WTC11 (cell line): ENCODE measurements at regions not wholly inside any gene's neighbourhood (a gene's known extent, or its start where the extent isn't known, plus 50 kb on each side); places are given as distances from the start of the nearest gene placed in this dataset.

Experiments
- ATAC-seq: fragments of 200-7000 bp; cut with Tn5 transposase; 2 replicates; pipeline ENCODE4 v1.10.0; 2021; ENCODE audit warnings: mild to moderate bottlenecking, moderate library complexity
- CTCF ChIA-PET: fragments of 300-600 bp; sonication (Branson Sonifier 250); formaldehyde crosslinking; loops from one replicate; lab custom pipeline; 2021; ENCODE audit warnings: antibody characterized with exemption; lab: Charles Lee
- POLR2A ChIA-PET: fragments of 350-600 bp; sonication (Branson Sonifier 250); formaldehyde crosslinking; loops from one replicate; lab custom pipeline; 2021; ENCODE audit warnings: antibody characterized with exemption; lab: Charles Lee
- DNase-seq: peaks from one replicate; pipeline ENCODE4 v3.0.0; 2021; ENCODE audit warnings: low spot score
- H3K27ac Mint-ChIP-seq: 2 replicates; pipeline ENCODE4 v1.8.0; 2021; ENCODE audit warnings: mixed read lengths
- H3K27me3 Mint-ChIP-seq: 2 replicates; pipeline ENCODE4 v1.8.0; 2021; ENCODE audit warnings: low read depth, mild to moderate bottlenecking, moderate library complexity, mixed read lengths
- H3K36me3 Mint-ChIP-seq: 2 replicates; pipeline ENCODE4 v1.8.0; 2021; ENCODE audit warnings: mixed read lengths
- H3K4me1 Mint-ChIP-seq: 2 replicates; pipeline ENCODE4 v1.8.0; 2022; ENCODE audit warnings: mixed read lengths
- H3K4me3 Mint-ChIP-seq: 2 replicates; pipeline ENCODE4 v1.8.0; 2021; ENCODE audit warnings: mild to moderate bottlenecking, moderate library complexity, mixed read lengths
- H3K9me3 Mint-ChIP-seq: 2 replicates; pipeline ENCODE4 v1.8.0; 2021; ENCODE audit warnings: mixed read lengths
- AR ChIP-seq: fragments of 250-450 bp; sonication (Bioruptor Pico); IDR thresholded peaks from 2 replicates; pipeline ENCODE4 v1.9.0; 2021; ENCODE audit warnings: mild to moderate bottlenecking
- CDX4 ChIP-seq: fragments of 250-450 bp; sonication (Bioruptor Pico); IDR thresholded peaks from 2 replicates; pipeline ENCODE4 v1.9.0; 2021; ENCODE audit warnings: moderate library complexity, mild to moderate bottlenecking, inconsistent platforms, borderline replicate concordance
- ESRRA ChIP-seq: sonication (generic); formaldehyde crosslinking; IDR thresholded peaks from 2 replicates; pipeline ENCODE4 v1.8.1; 2022; ENCODE audit warnings: mild to moderate bottlenecking, missing genetic modification reagents, borderline replicate concordance
- GABPB1 ChIP-seq: sonication (generic); formaldehyde crosslinking; IDR thresholded peaks from 2 replicates; pipeline ENCODE4 v1.8.1; 2023; ENCODE audit warnings: mild to moderate bottlenecking, missing genetic modification reagents
- GTF2I ChIP-seq: fragments of 250-450 bp; sonication (Bioruptor Pico); conservative IDR thresholded peaks from 2 replicates; pipeline ENCODE4 v1.4.0; 2021; ENCODE audit warnings: mild to moderate bottlenecking
- IRF2 ChIP-seq: sonication (generic); formaldehyde crosslinking; IDR thresholded peaks from 2 replicates; pipeline ENCODE4 v1.8.0; 2022; ENCODE audit warnings: low read depth, missing genetic modification reagents, borderline replicate concordance
- JAZF1 ChIP-seq: fragments of 250-450 bp; sonication (Bioruptor Pico); IDR thresholded peaks from 2 replicates; pipeline ENCODE4 v1.9.0; 2021; ENCODE audit warnings: moderate library complexity, mild to moderate bottlenecking, inconsistent platforms
- MAX ChIP-seq: sonication (generic); formaldehyde crosslinking; IDR thresholded peaks from 2 replicates; pipeline ENCODE4 v1.8.0; 2022; ENCODE audit warnings: mild to moderate bottlenecking, missing genetic modification reagents
- NFE2L1 ChIP-seq: sonication (generic); formaldehyde crosslinking; IDR thresholded peaks from 2 replicates; pipeline ENCODE4 v1.8.1; 2023; ENCODE audit warnings: missing genetic modification reagents
- SP1 ChIP-seq: sonication (generic); formaldehyde crosslinking; conservative IDR thresholded peaks from 2 replicates; pipeline ENCODE4 v1.8.1; 2022; ENCODE audit warnings: missing genetic modification reagents
- TEAD4 ChIP-seq: sonication (generic); formaldehyde crosslinking; IDR thresholded peaks from 2 replicates; pipeline ENCODE4 v1.8.0; 2022; ENCODE audit warnings: mild to moderate bottlenecking, missing genetic modification reagents
- TP53 ChIP-seq: sonication (generic); formaldehyde crosslinking; IDR thresholded peaks from 2 replicates; pipeline ENCODE4 v1.8.1; 2023; ENCODE audit warnings: mild to moderate bottlenecking, missing genetic modification reagents
- USF1 ChIP-seq: sonication (generic); formaldehyde crosslinking; IDR thresholded peaks from 2 replicates; pipeline ENCODE4 v1.8.0; 2022; ENCODE audit warnings: mild to moderate bottlenecking, missing genetic modification reagents
- ZNF138 ChIP-seq: sonication (generic); formaldehyde crosslinking; conservative IDR thresholded peaks from 2 replicates; pipeline ENCODE4 v1.8.1; 2022; ENCODE audit warnings: mild to moderate bottlenecking, moderate library complexity, missing genetic modification reagents
- ZNF423 ChIP-seq: fragments of 250-450 bp; sonication (Bioruptor Pico); IDR thresholded peaks from 2 replicates; pipeline ENCODE4 v2.1.2; 2022; ENCODE audit warnings: mild to moderate bottlenecking, moderate library complexity
- ZNF512 ChIP-seq: sonication (generic); formaldehyde crosslinking; IDR thresholded peaks from 2 replicates; pipeline ENCODE4 v1.8.1; 2022; ENCODE audit warnings: missing genetic modification reagents, borderline replicate concordance
- TF ChIP-seq, protein P1 (sequence below): sonication (generic); formaldehyde crosslinking; IDR thresholded peaks from 2 replicates; pipeline ENCODE4 v1.8.0; 2022; ENCODE audit warnings: mild to moderate bottlenecking, missing genetic modification reagents
- TF ChIP-seq, protein P2 (sequence below): sonication (generic); formaldehyde crosslinking; IDR thresholded peaks from 2 replicates; pipeline ENCODE4 v1.8.0; 2023; ENCODE audit warnings: missing genetic modification reagents, mild to moderate bottlenecking, borderline replicate concordance

DNA sequence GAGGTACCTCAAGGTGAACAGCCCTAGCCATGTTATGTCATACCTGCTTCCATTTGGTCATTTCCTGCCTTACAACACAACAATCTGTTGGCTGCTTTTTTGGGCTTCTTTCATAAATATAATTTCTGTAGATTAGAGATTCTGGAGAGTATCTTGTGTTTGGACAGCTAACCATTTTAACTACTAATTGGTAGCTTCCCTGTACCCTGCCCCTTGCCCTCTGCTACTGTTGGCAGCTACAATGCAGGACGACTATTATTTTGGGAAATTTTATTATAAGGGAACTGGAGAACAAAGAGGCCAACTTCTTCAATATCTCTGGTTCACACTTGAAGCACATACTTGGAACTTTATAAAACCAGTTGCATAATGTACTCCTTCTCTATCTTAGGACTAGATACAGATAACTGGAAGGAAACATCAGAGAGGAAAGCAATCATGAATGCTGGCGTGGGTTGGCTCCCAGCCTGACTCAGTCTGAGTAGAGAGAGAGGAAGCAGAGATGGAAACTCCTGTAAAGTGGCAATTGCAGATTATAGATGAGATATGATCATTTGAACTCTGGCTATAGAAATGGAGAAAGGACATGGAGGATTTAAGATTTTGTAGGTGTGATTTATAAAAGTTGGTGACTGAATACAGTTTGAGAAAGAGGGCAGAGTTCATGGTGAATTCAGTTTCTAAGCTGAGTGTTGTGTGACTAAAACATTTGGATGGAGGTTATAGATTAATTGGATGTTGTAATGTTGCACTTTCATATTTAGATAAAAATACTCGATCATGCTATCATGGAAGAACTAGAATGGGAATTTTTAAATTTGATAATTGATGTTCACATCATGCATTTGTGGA is 74.5 kb downstream of the MDH1 start:
- ATAC-seq: no peak

GRCh38 chr2:63665091-63665490 is 76.3 kb downstream of the MDH1 start:
- CTCF ChIA-PET: no interaction called here
- Mint-ChIP-seq H3K4me1 (peaks cover 36% of the 10 kb centered on the region), H3K4me3 (no peak overlapping the region), H3K36me3 (no peaks in the 10 kb centered on the region), H3K27ac (no peak overlapping the region), H3K27me3 (no peaks in the 10 kb centered on the region), H3K9me3 (peaks cover 14% of the 10 kb centered on the region)
- no peak for ATAC-seq
- DNase-seq: no peak
- POLR2A ChIA-PET: no interaction called here
- TF ChIP-seq, protein P1, sequence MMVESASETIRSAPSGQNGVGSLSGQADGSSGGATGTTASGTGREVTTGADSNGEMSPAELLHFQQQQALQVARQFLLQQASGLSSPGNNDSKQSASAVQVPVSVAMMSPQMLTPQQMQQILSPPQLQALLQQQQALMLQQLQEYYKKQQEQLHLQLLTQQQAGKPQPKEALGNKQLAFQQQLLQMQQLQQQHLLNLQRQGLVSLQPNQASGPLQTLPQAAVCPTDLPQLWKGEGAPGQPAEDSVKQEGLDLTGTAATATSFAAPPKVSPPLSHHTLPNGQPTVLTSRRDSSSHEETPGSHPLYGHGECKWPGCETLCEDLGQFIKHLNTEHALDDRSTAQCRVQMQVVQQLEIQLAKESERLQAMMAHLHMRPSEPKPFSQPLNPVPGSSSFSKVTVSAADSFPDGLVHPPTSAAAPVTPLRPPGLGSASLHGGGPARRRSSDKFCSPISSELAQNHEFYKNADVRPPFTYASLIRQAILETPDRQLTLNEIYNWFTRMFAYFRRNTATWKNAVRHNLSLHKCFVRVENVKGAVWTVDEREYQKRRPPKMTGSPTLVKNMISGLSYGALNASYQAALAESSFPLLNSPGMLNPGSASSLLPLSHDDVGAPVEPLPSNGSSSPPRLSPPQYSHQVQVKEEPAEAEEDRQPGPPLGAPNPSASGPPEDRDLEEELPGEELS (CRISPR knock-in tag): no peak
- TF ChIP-seq NFE2L1 (CRISPR knock-in tag): no peak
- TF ChIP-seq AR (CRISPR knock-in tag): no peak
- no peak for TF ChIP-seq TEAD4 (CRISPR knock-in tag)
- no peak for TF ChIP-seq USF1 (CRISPR knock-in tag)
- TF ChIP-seq ZNF138 (CRISPR knock-in tag): no peak
- TF ChIP-seq MAX (CRISPR knock-in tag): no peak
- no peak for TF ChIP-seq ESRRA (CRISPR knock-in tag)
- TF ChIP-seq SP1 (CRISPR knock-in tag): no peak
- TF ChIP-seq CDX4 (CRISPR knock-in tag): no peak
- TF ChIP-seq GABPB1: no peak
- TF ChIP-seq ZNF512 (CRISPR knock-in tag): no peak
- no peak for TF ChIP-seq GTF2I
- TF ChIP-seq ZNF423 (CRISPR knock-in tag): no peak
- no peak for TF ChIP-seq IRF2 (CRISPR knock-in tag)

More for the DNA sequence above, 74.5 kb downstream of the MDH1 start:
- H3K27me3 Mint-ChIP-seq: no peaks in the 10 kb centered on the region
- ChIA-PET POLR2A (interaction anchor here (1.0 kb wide), 1 partner anchor 24 kb away, joined by 3 read pairs; no protein-coding TSS in a partner anchor), CTCF (no interaction called here)
- no peak overlapping the region for H3K4me3 Mint-ChIP-seq
- H3K4me1 Mint-ChIP-seq: peaks cover 28% of the 10 kb centered on the region
- no peak overlapping the region for H3K27ac Mint-ChIP-seq
- H3K36me3 Mint-ChIP-seq: no peaks in the 10 kb centered on the region
- no peak for DNase-seq
- TF ChIP-seq MAX (CRISPR knock-in tag): no peak
- TF ChIP-seq, protein P2, sequence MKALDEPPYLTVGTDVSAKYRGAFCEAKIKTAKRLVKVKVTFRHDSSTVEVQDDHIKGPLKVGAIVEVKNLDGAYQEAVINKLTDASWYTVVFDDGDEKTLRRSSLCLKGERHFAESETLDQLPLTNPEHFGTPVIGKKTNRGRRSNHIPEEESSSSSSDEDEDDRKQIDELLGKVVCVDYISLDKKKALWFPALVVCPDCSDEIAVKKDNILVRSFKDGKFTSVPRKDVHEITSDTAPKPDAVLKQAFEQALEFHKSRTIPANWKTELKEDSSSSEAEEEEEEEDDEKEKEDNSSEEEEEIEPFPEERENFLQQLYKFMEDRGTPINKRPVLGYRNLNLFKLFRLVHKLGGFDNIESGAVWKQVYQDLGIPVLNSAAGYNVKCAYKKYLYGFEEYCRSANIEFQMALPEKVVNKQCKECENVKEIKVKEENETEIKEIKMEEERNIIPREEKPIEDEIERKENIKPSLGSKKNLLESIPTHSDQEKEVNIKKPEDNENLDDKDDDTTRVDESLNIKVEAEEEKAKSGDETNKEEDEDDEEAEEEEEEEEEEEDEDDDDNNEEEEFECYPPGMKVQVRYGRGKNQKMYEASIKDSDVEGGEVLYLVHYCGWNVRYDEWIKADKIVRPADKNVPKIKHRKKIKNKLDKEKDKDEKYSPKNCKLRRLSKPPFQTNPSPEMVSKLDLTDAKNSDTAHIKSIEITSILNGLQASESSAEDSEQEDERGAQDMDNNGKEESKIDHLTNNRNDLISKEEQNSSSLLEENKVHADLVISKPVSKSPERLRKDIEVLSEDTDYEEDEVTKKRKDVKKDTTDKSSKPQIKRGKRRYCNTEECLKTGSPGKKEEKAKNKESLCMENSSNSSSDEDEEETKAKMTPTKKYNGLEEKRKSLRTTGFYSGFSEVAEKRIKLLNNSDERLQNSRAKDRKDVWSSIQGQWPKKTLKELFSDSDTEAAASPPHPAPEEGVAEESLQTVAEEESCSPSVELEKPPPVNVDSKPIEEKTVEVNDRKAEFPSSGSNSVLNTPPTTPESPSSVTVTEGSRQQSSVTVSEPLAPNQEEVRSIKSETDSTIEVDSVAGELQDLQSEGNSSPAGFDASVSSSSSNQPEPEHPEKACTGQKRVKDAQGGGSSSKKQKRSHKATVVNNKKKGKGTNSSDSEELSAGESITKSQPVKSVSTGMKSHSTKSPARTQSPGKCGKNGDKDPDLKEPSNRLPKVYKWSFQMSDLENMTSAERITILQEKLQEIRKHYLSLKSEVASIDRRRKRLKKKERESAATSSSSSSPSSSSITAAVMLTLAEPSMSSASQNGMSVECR (CRISPR knock-in tag): no peak
- TF ChIP-seq JAZF1: no peak
- TF ChIP-seq TP53 (CRISPR knock-in tag): no peak
- peaks cover 14% of the 10 kb centered on the region for H3K9me3 Mint-ChIP-seq
